IPS-18a (cell line): ENCODE measurements at regions not wholly inside any gene's neighbourhood (a gene's known extent, or its start where the extent isn't known, plus 50 kb on each side); places are given as distances from the start of the nearest gene placed in this dataset.

Experiments
- H3K27ac ChIP-seq: one replicate; pipeline ENCODE4 v1.5.1; 2013; ENCODE audit warnings: low read length
- H3K27me3 ChIP-seq: one replicate; pipeline ENCODE4 v1.6.1; 2013; ENCODE audit warnings: mild to moderate bottlenecking, low read length; ENCODE audit not compliant: control insufficient read depth, insufficient read depth
- H3K36me3 ChIP-seq: one replicate; pipeline ENCODE4 v1.6.1; 2013; ENCODE audit warnings: low read depth, low read length; ENCODE audit not compliant: control insufficient read depth
- H3K4me1 ChIP-seq: one replicate; pipeline ENCODE4 v1.6.1; 2013; ENCODE audit warnings: low read depth, low read length; ENCODE audit not compliant: control insufficient read depth
- H3K4me3 ChIP-seq: one replicate; pipeline ENCODE4 v1.5.1; 2013; ENCODE audit warnings: low read length
- H3K9ac ChIP-seq: one replicate; pipeline ENCODE4 v1.6.1; 2013; ENCODE audit warnings: mild to moderate bottlenecking, low read length, moderate library complexity
- H3K9me3 ChIP-seq: one replicate; pipeline ENCODE4 v1.6.1; 2013; ENCODE audit warnings: low read depth, low read length; ENCODE audit not compliant: control insufficient read depth

DNA sequence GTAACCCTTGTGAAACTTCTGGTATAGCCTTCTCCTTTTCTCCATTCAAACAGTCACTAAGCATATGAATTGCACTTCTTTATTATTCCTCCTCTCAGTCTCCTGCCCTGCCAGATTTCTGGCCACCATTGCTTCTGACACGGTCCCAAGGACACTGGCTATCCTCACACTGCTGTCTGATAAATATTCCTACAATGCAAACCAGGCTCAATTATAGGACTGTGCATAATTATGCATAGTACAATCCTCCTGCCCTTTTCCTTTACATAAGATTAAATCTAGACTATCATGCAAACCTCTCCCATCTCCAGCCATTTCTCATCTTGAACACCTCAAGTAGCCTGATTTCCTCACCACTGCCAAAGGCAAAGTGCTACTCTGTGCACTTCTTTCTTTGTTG, 704.3 kb upstream of the ADAMTS5 start:
- Histone ChIP-seq H3K4me3 (no peak overlapping the region), H3K27ac (no peak overlapping the region), H3K9me3 (no peaks in the 10 kb centered on the region), H3K9ac (no peak overlapping the region), H3K36me3 (no peaks in the 10 kb centered on the region), H3K4me1 (no peaks in the 10 kb centered on the region), H3K27me3 (no peaks in the 10 kb centered on the region)

DNA sequence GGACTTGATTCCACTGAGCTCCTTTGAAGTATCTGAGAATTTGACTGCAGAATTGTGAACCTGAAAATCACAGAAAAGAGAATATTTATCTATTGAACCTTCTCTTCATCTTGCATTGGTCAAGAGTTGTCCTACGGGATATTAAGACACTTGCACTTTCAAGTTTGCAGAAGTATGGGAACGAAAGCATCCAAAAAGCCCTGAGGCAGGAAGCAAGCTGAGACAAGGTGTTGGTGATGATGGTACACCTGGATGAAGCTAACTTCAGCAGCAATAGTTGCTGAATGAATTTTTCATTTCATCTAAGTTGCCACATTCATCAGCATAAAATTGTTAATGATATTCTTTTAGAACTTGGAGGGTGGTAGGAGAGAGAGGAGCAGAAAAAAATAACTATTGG, 686.6 kb upstream of the ADAMTS5 start:
- H3K9ac ChIP-seq = no peak overlapping the region
- no peaks in the 10 kb centered on the region for H3K4me1 ChIP-seq
- no peak overlapping the region for H3K4me3 ChIP-seq
- H3K27me3 ChIP-seq = no peaks in the 10 kb centered on the region
- H3K27ac ChIP-seq = no peak overlapping the region
- H3K36me3 ChIP-seq = no peaks in the 10 kb centered on the region
- no peaks in the 10 kb centered on the region for H3K9me3 ChIP-seq

DNA sequence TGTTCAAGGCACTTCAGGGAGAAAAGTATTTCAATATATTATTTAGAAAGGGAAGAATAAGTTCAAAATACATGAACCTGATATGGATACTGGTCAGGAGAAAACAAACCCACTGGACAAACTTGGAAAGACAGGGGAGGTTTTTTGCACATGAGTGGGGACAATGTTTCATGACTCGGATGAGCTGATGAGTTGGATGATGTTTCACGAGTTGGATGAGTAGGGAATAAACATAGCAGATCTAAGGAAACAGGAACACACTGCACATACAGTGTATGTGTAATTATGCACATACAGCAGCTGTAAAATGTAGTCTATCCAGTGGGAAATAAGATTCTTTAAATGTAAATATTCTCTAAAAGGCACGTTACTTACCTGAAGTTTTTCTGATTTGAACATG, 682.9 kb upstream of the ADAMTS5 start:
- Histone ChIP-seq H3K4me1 (no peaks in the 10 kb centered on the region), H3K27me3 (no peaks in the 10 kb centered on the region), H3K9me3 (no peaks in the 10 kb centered on the region), H3K4me3 (no peak overlapping the region), H3K9ac (no peak overlapping the region), H3K27ac (no peak overlapping the region), H3K36me3 (no peaks in the 10 kb centered on the region)

DNA sequence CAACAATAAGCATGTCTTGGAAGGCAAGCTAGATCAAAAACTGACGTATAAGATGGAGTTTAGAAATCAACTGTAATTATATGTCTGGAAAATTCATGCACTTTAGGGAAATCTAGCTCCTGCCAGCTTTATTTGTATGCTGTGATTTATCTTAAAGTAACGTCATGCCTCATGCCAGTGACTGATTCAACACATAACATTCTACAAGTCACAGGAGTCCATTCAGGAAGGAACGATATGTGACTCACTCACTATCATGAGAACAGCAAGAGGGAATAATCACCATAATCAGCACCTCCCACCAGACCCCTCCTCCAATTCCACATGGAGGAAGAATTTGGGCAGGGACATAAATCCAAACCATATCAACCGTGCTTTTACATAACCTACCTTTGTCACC, 682.4 kb upstream of the ADAMTS5 start:
- Histone ChIP-seq H3K36me3 (no peaks in the 10 kb centered on the region), H3K4me3 (no peak overlapping the region), H3K27me3 (no peaks in the 10 kb centered on the region), H3K9me3 (no peaks in the 10 kb centered on the region), H3K9ac (no peak overlapping the region), H3K4me1 (no peaks in the 10 kb centered on the region), H3K27ac (no peak overlapping the region)

DNA sequence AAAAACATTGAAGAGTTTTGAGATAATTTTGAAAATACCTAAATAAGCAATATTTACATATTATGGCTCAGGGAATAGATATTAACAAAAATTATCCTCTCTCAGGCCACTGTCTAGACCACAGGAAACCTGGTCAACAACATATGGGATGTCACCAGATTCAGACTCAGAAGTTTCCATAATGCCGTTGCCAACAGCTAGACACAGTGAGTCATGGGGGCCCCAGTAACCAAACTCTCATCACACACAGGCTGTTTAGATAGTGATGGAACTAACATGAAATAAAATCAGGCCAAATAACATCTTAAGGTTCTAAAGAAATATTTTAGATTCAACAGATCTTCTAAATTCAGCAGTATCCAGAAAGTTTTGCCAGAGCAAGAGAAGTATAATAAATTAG, 681.7 kb upstream of the ADAMTS5 start:
- no peak overlapping the region for H3K27ac ChIP-seq
- H3K4me3 ChIP-seq = no peak overlapping the region
- H3K27me3 ChIP-seq = no peaks in the 10 kb centered on the region
- no peaks in the 10 kb centered on the region for H3K36me3 ChIP-seq
- no peaks in the 10 kb centered on the region for H3K9me3 ChIP-seq
- H3K4me1 ChIP-seq = no peaks in the 10 kb centered on the region
- no peak overlapping the region for H3K9ac ChIP-seq

DNA sequence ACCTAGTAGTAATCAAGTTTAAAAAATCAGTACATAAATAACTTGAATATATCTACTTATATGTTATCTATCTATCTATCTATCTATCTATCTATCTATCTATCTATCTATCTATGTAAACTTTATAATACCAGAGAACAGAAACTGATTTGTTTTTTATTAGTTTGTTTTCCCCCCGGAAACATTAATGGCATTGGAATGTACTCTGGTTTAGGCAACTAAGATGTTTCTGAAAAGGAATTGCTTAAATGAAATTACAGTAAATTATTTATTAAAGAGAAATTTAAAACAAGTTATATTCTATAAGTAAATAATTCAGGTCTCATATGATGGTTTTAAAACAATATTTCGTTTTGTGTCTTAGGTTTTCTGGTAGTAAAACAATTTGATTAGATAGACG, 681.0 kb upstream of the ADAMTS5 start:
- no peak overlapping the region for H3K9ac ChIP-seq
- no peaks in the 10 kb centered on the region for H3K4me1 ChIP-seq
- H3K27ac ChIP-seq = no peak overlapping the region
- H3K36me3 ChIP-seq = no peaks in the 10 kb centered on the region
- H3K9me3 ChIP-seq = no peaks in the 10 kb centered on the region
- H3K4me3 ChIP-seq = no peak overlapping the region
- no peaks in the 10 kb centered on the region for H3K27me3 ChIP-seq

DNA sequence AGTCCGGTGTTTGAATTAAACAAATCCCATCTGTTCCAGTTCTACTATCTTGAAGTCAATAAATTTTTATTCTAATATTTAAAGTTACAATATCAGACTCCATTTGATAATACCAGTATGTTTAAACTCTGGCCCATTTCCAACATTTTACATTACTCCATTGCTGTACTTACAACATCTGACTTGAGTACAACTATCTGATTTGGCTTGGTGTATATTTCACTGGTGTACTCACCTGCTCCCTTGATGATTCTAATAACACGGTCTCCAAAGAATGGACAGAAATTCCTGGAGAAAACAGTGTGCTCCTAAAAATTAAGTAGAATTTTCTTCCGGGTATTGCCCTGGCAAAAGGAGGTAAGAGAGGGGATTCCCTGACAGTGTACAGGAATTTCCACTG, 680.5 kb upstream of the ADAMTS5 start:
- Histone ChIP-seq H3K9me3 (no peaks in the 10 kb centered on the region), H3K27ac (no peak overlapping the region), H3K27me3 (no peaks in the 10 kb centered on the region), H3K36me3 (no peaks in the 10 kb centered on the region), H3K4me1 (no peaks in the 10 kb centered on the region), H3K9ac (no peak overlapping the region), H3K4me3 (no peak overlapping the region)

DNA sequence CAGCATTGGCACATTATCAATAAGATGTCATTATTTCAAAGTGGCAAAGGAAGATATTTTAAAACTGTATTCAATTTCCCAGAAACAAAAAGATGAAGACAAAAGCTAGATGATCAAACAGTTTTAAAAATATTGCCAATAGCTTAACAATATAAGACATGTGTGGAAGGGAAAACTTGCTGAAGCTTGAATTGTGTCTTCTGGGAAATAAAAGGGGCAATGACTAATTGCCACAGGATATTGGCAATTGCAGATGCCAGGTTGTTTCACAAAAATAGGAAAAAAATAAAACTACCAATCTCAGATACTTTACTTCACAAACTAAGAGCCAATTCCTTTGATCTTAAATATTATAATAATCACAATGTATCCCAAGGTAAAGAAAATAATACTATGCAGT, 679.8 kb upstream of the ADAMTS5 start:
- no peaks in the 10 kb centered on the region for H3K9me3 ChIP-seq
- H3K36me3 ChIP-seq = no peaks in the 10 kb centered on the region
- no peaks in the 10 kb centered on the region for H3K27me3 ChIP-seq
- no peak overlapping the region for H3K4me3 ChIP-seq
- H3K27ac ChIP-seq = no peak overlapping the region
- H3K4me1 ChIP-seq = no peaks in the 10 kb centered on the region
- no peak overlapping the region for H3K9ac ChIP-seq

DNA sequence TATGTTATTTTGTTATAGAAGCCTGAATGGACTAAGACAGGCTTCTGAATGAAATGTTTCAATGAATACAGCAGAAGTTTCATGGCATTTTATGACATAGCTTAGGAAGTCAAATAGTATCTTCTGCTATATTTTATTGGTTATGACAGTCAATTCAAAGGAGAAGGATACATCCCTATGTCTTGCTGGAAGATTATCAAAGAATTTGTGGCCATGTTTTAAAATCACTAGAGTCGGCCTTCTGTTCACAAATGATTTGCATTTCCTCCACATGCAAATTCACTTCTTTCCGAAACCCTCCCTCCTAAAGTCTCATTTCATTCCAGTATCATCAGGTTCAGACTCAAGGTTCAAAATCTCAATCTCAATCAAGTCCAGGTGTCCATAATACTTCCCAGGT, 679.2 kb upstream of the ADAMTS5 start:
- Histone ChIP-seq H3K9me3 (no peaks in the 10 kb centered on the region), H3K4me1 (no peaks in the 10 kb centered on the region), H3K27me3 (no peaks in the 10 kb centered on the region), H3K4me3 (no peak overlapping the region), H3K36me3 (no peaks in the 10 kb centered on the region), H3K9ac (no peak overlapping the region), H3K27ac (no peak overlapping the region)

DNA sequence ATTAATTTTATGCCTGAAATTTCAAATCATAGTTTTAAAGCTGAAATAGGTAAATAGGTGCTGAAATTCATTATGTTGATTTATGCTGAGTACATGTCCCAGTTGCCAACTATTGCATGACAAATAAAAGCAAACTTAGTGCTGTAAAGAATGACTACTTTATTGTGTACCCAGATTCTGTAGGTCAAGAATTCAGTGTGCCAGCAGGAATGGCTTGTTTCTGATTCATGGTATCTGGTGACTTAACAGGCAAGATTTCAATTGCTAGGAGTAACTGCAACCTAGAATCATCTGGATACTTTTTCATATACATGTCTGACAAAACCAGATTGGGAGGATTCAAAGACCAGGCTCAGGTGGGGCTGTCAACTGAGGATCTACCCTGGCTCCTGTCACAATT, 678.4 kb upstream of the ADAMTS5 start:
- Histone ChIP-seq H3K27ac (no peak overlapping the region), H3K9ac (no peak overlapping the region), H3K4me1 (no peaks in the 10 kb centered on the region), H3K36me3 (no peaks in the 10 kb centered on the region), H3K9me3 (no peaks in the 10 kb centered on the region), H3K4me3 (no peak overlapping the region), H3K27me3 (no peaks in the 10 kb centered on the region)

DNA sequence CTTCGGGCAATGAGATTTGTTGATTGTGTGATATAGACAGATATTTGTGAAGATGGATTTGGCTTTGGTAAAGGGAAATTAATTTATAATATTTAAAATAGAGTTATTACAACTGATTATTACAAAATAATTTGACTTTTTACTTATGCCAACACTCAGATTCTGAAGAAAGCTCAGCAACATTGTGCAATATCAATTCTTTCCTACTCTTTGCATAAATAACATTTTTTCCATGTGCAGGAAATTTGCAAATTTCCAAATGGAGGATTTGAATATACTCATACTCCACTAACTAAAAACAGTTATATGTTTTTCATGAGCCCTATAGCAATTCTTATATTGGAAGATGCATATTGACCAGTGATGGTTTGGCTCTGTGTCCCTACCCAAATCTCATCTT, 676.4 kb upstream of the ADAMTS5 start:
- Histone ChIP-seq H3K27ac (no peak overlapping the region), H3K4me3 (no peak overlapping the region), H3K4me1 (no peaks in the 10 kb centered on the region), H3K27me3 (no peaks in the 10 kb centered on the region), H3K9ac (no peak overlapping the region), H3K9me3 (no peaks in the 10 kb centered on the region), H3K36me3 (no peaks in the 10 kb centered on the region)

DNA sequence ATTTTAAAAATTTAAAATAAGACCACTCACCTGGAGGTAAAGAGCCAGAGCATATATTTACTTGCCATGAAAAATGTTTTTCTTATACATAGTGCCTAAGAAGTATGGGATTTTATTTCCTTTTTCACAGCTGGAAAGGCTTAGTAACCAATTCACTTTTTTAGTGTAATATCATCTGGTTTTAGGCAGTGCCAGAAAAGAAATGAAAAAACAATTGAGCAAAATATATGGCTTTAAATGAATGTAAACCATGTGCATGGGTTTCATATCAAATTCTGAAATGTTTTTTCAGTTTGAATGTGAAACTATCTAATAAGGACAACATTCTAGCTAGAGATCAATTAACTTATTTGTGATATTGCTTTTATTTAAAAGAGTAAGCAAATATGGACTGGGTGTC, 672.4 kb upstream of the ADAMTS5 start:
- Histone ChIP-seq H3K4me3 (no peak overlapping the region), H3K27ac (no peak overlapping the region), H3K4me1 (no peaks in the 10 kb centered on the region), H3K27me3 (no peaks in the 10 kb centered on the region), H3K9ac (no peak overlapping the region), H3K36me3 (no peaks in the 10 kb centered on the region), H3K9me3 (no peaks in the 10 kb centered on the region)

DNA sequence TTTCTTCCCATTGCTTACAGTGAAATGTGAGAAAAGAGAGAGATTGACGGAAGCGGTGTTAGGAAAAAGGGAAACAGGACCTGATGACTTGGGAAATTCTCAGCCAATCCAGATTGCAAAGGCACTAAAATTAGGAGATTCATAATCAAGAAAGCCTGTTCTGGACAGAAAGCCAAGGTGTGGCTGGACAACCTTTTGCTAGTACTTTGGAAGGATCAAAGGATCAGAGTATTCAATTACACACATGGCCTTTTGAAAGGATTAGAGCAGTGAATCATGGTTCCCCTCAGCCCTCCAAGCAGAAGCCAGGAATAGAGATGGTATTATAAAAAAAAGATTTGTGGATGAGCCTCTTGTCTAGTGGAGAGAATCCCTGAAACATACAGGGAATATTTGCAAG, 669.8 kb upstream of the ADAMTS5 start:
- Histone ChIP-seq H3K27me3 (no peaks in the 10 kb centered on the region), H3K36me3 (no peaks in the 10 kb centered on the region), H3K4me1 (no peaks in the 10 kb centered on the region)

More for the DNA sequence above, 669.8 kb upstream of the ADAMTS5 start:
- Histone ChIP-seq H3K27ac (no peak overlapping the region), H3K4me3 (no peak overlapping the region), H3K9ac (no peak overlapping the region), H3K9me3 (no peaks in the 10 kb centered on the region)
